ENCODE measurements at regions not wholly inside any gene's neighbourhood (a gene's known extent, or its start where the extent isn't known, plus 50 kb on each side); places are given as distances from the start of the nearest gene placed in this dataset.

- H3K9me2 ChIP-seq (ENCODE audit: insufficient read depth), result no peaks in the 10 kb centered on the region
- H4K20me1 ChIP-seq (ENCODE audit: insufficient read depth), result no peaks in the 10 kb centered on the region
- no peaks in the 10 kb centered on the region for H3K79me2 ChIP-seq (ENCODE audit: insufficient read depth)
- no peak overlapping the region for H2AFZ ChIP-seq
- in situ Hi-C loops (cut with MboI), result no loop called here
- H3K27ac ChIP-seq, result peak overlapping the region; percentile 81
- TF ChIP-seq EZH2 (IDR thresholded peaks at IDR 0.05; ENCODE audit: insufficient read depth, poor library complexity, severe bottlenecking) (no peak), EZH2phosphoT487 (IDR thresholded peaks at IDR 0.05; ENCODE audit: insufficient read depth, low read depth) (no peak)
- peak overlapping the region; percentile 40 for H3K4me3 ChIP-seq
- no peaks in the 10 kb centered on the region for H3K27me3 ChIP-seq (replicated peaks; ENCODE audit: insufficient read depth)
- 13 to 15% methylated on average over 6 of the region's 6 CpGs for WGBS, 2 experiments (ENCODE audit: low coverage in 1 of 2, low lambda C conversion rate in 2 of 2, missing lambda C conversion rate in 2 of 2)
- peak overlapping the region; percentile 60 for H3K4me2 ChIP-seq (ENCODE audit: unreplicated experiment)
- peaks cover 35% of the 10 kb centered on the region for H3K4me1 ChIP-seq (ENCODE audit: insufficient read depth)
- peaks cover 28% of the 10 kb centered on the region for H3F3A ChIP-seq (ENCODE audit: insufficient read depth)
- H3K36me3 ChIP-seq (ENCODE audit: low read depth), result no peaks in the 10 kb centered on the region
- peak; percentile 85 for DNase-seq
- H3K9me3 ChIP-seq (ENCODE audit: low read depth), result no peaks in the 10 kb centered on the region
- peak overlapping the region; percentile 62 for H3K9ac ChIP-seq
These were observed 112.1 kb upstream of the KLF6 start for GRCh38 chr10:3897156-3897555.

- H3K9ac ChIP-seq, result no peak overlapping the region
These were observed 111.2 kb upstream of the KLF6 start for GRCh38 chr10:3896161-3896560.

GRCh38 chr10:3895045-3895631 is 110.1 kb upstream of the KLF6 start:
- H3K79me2 ChIP-seq (ENCODE audit: insufficient read depth), result no peaks in the 10 kb centered on the region
- peak overlapping the region; percentile 22; the same call in 1 of the 2 replicates for H3K9ac ChIP-seq
- no peak overlapping the region for H3K4me3 ChIP-seq
- peak overlapping the region; percentile 81 for H3K27ac ChIP-seq
- no peaks in the 10 kb centered on the region for H3K9me3 ChIP-seq (ENCODE audit: low read depth)
- H3K9me2 ChIP-seq (ENCODE audit: insufficient read depth), result no peaks in the 10 kb centered on the region
- in situ Hi-C loops (cut with MboI), result no loop called here
- peaks cover 25% of the 10 kb centered on the region for H3F3A ChIP-seq (ENCODE audit: insufficient read depth)
- 41 to 50% methylated on average over 5 of the region's 5 CpGs for WGBS, 2 experiments (ENCODE audit: low coverage in 1 of 2, low lambda C conversion rate in 2 of 2, missing lambda C conversion rate in 2 of 2)
- no peaks in the 10 kb centered on the region for H3K27me3 ChIP-seq (replicated peaks; ENCODE audit: insufficient read depth)
- DNase-seq, result peak; percentile 71
- no peak overlapping the region for H2AFZ ChIP-seq
- peaks cover 38% of the 10 kb centered on the region for H3K4me1 ChIP-seq (ENCODE audit: insufficient read depth)
- TF ChIP-seq EZH2phosphoT487 (IDR thresholded peaks at IDR 0.05; ENCODE audit: insufficient read depth, low read depth) (no peak), EZH2 (IDR thresholded peaks at IDR 0.05; ENCODE audit: insufficient read depth, poor library complexity, severe bottlenecking) (no peak)
- no peaks in the 10 kb centered on the region for H4K20me1 ChIP-seq (ENCODE audit: insufficient read depth)
- H3K36me3 ChIP-seq (ENCODE audit: low read depth), result no peaks in the 10 kb centered on the region
- no peak overlapping the region for H3K4me2 ChIP-seq (ENCODE audit: unreplicated experiment)

More at GRCh38 chr10:3896161-3896560, 111.2 kb upstream of the KLF6 start:
- TF ChIP-seq EZH2phosphoT487 (IDR thresholded peaks at IDR 0.05; ENCODE audit: insufficient read depth, low read depth), result no peak
- no peak for TF ChIP-seq EZH2 (IDR thresholded peaks at IDR 0.05; ENCODE audit: insufficient read depth, poor library complexity, severe bottlenecking)
- H4K20me1 ChIP-seq (ENCODE audit: insufficient read depth), result no peaks in the 10 kb centered on the region
- no peaks in the 10 kb centered on the region for H3K27me3 ChIP-seq (replicated peaks; ENCODE audit: insufficient read depth)
- H3K27ac ChIP-seq, result peak overlapping the region; percentile 81
- H3K9me3 ChIP-seq (ENCODE audit: low read depth), result no peaks in the 10 kb centered on the region
- no peaks in the 10 kb centered on the region for H3K79me2 ChIP-seq (ENCODE audit: insufficient read depth)
- peaks cover 34% of the 10 kb centered on the region for H3K4me1 ChIP-seq (ENCODE audit: insufficient read depth)
- peaks cover 22% of the 10 kb centered on the region for H3F3A ChIP-seq (ENCODE audit: insufficient read depth)
- DNase-seq, result no peak
- no peaks in the 10 kb centered on the region for H3K36me3 ChIP-seq (ENCODE audit: low read depth)
- H3K9me2 ChIP-seq (ENCODE audit: insufficient read depth), result no peaks in the 10 kb centered on the region
- no peak overlapping the region for H2AFZ ChIP-seq
- no peak overlapping the region for H3K4me2 ChIP-seq (ENCODE audit: unreplicated experiment)
- H3K4me3 ChIP-seq, result no peak overlapping the region
- in situ Hi-C loops (cut with MboI), result no loop called here
- 94% methylated on average over 8 of the region's 8 CpGs for WGBS, 2 experiments (ENCODE audit: low coverage in 1 of 2, low lambda C conversion rate in 2 of 2, missing lambda C conversion rate in 2 of 2)

GRCh38 chr10:3893901-3894563 is 109.0 kb upstream of the KLF6 start:
- Histone ChIP-seq H3K4me3 (no peak overlapping the region), H3K36me3 (ENCODE audit: low read depth) (no peaks in the 10 kb centered on the region), H4K20me1 (ENCODE audit: insufficient read depth) (no peaks in the 10 kb centered on the region), H3K4me1 (ENCODE audit: insufficient read depth) (peaks cover 49% of the 10 kb centered on the region), H3K9ac (no peak overlapping the region), H3K9me2 (ENCODE audit: insufficient read depth) (no peaks in the 10 kb centered on the region), H3K79me2 (ENCODE audit: insufficient read depth) (no peaks in the 10 kb centered on the region), H3F3A (ENCODE audit: insufficient read depth) (peaks cover 35% of the 10 kb centered on the region), H2AFZ (no peak overlapping the region), H3K9me3 (ENCODE audit: low read depth) (no peaks in the 10 kb centered on the region), H3K27ac (peak overlapping the region; percentile 81; the same call in 1 of the 2 replicates), H3K4me2 (ENCODE audit: unreplicated experiment) (no peak overlapping the region), H3K27me3 (replicated peaks; ENCODE audit: insufficient read depth) (no peaks in the 10 kb centered on the region)
- DNase-seq, result no peak
- no peak for TF ChIP-seq EZH2phosphoT487 (IDR thresholded peaks at IDR 0.05; ENCODE audit: insufficient read depth, low read depth)
- no peak for TF ChIP-seq EZH2 (IDR thresholded peaks at IDR 0.05; ENCODE audit: insufficient read depth, poor library complexity, severe bottlenecking)
- 97 to 100% methylated on average over 10 of the region's 10 CpGs for WGBS, 2 experiments (ENCODE audit: low coverage in 1 of 2, low lambda C conversion rate in 2 of 2, missing lambda C conversion rate in 2 of 2)
- in situ Hi-C loops (cut with MboI), result no loop called here
